ENCODE measurements at regions not wholly inside any gene's neighbourhood (a gene's known extent, or its start where the extent isn't known, plus 50 kb on each side); places are given as distances from the start of the nearest gene placed in this dataset.
A peak's percentile ranks its signal among the peaks of the same experiment; 100 is the strongest.

DNA sequence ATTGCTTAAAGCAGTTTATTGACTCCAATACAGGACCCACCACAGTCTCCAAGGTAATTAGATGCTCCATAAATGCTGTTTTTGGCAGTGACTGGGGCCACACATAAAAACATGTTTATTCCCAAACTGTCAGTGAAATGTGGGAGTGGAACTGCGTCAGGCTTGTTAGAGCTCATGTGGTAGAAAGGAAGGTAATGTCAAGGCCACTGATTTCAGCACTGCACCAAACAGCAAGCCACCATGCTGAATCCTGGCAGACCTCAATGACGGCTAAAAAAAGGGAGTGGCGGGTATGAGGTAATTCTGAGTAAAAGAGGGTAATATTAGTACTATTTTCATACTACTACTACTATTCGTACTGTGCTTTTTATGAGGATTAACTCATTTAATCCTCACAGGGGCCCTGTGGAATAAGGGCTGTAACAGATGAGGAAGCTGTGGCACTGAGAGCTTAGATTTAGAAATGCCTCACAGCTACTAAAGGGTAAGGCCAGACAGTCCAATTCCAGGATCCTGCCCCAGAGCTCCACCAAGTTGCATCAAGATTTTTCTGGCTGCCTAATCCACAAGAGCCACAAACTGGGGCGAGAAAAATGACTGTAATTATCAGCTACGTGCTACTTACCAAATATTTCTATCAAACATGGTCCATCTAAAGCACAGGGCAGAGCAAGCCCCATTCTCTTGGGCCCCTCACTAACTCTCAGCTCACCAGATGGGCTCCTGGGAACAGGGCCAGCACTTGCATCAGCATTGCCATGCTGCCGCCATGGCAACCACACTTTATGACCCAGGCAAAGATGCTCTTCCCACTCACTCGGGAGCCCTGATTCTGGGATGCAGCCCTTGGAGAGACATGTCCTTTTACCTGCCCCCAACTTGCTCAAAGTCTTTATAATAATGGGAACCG, 83.6 kb upstream of the SPATA12 start:
- Histone ChIP-seq H3K9ac (ENCODE audit: insufficient read depth, low read length, poor library complexity, severe bottlenecking) (no peak overlapping the region), H4K20me1 (ENCODE audit: insufficient read depth, low read length) (no peaks in the 10 kb centered on the region), H3K79me2 (ENCODE audit: insufficient read depth, low read length) (no peaks in the 10 kb centered on the region), H3K4me1 (ENCODE audit: control insufficient read depth in 1 of 2, insufficient read depth in 2 of 2, low read length in 2 of 2) (peaks cover 22% of the 10 kb centered on the region in 2 donors), H3K27me3 (ENCODE audit: control insufficient read depth in 2 of 2, insufficient read depth in 2 of 2, low read length in 2 of 2) (no peaks in the 10 kb centered on the region), H3K4me3 (replicated peaks in 1 of 3; ENCODE audit: low read depth in 2 of 3, low read length in 3 of 3) (no peak overlapping the region), H3K27ac (ENCODE audit: low read depth in 1 of 2, low read length in 2 of 2) (no peak overlapping the region), H2AFZ (ENCODE audit: insufficient read depth, low read depth, low read length, poor library complexity, severe bottlenecking) (no peak overlapping the region), H3K4me2 (replicated peaks; ENCODE audit: extremely low read depth, low read length, poor library complexity, severe bottlenecking) (no peak overlapping the region), H3K36me3 (replicated peaks in 1 of 2; ENCODE audit: control insufficient read depth in 1 of 2, insufficient read depth in 2 of 2, low read length in 2 of 2) (no peaks in the 10 kb centered on the region), H3K9me3 (replicated peaks in 1 of 2; ENCODE audit: control insufficient read depth in 1 of 2, insufficient read depth in 1 of 2, low read length in 2 of 2) (no peaks in the 10 kb centered on the region)
- Mint-ChIP-seq H3K36me3 (no peaks in the 10 kb centered on the region), H3K27me3 (ENCODE audit: low read depth in 3 of 3) (peaks cover 2 to 7% (median 4%) of the 10 kb centered on the region in 3 donors), H3K9me3 (peaks cover 0 to 2% (median 0%) of the 10 kb centered on the region in 7 donors), H3K4me3 (no peak overlapping the region), H3K4me1 (peaks cover 19% of the 10 kb centered on the region), H3K27ac (peak overlapping the region in 1 of 7 donors; percentile 3)
- TF ChIP-seq CTCF (IDR thresholded peaks at IDR 0.05), result no peak
- intact Hi-C loops (cut with micrococcal nuclease), result no loop called here
- no peak for DNase-seq
- WGBS (ENCODE audit: insufficient coverage), result 75% methylated on average over 4 of the region's 9 CpGs

DNA sequence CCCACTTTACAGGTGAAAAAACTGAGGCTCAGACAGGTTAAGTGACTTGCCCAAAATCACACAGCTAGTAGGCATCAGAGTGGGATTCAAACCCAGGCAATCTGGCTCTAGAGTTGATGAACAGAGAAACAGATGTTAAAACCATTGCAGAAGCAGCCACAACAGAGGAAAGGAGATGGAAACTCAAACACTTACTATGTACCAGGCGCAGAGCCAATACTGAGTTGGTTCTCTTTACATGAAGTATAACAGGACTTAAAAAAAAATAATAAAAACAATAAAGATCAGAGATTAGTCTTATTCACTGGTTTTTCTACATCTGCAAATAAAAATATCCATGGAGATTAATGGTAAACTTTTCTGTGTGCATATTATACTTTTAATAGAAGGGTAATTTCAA, 84.9 kb upstream of the SPATA12 start:
- H3K27me3 ChIP-seq (ENCODE audit: control insufficient read depth in 2 of 2, insufficient read depth in 2 of 2, low read length in 2 of 2), result no peaks in the 10 kb centered on the region
- no peak for DNase-seq
- no peaks in the 10 kb centered on the region for H3K9me3 ChIP-seq (replicated peaks in 1 of 2; ENCODE audit: control insufficient read depth in 1 of 2, insufficient read depth in 1 of 2, low read length in 2 of 2)
- H3K36me3 ChIP-seq (replicated peaks in 1 of 2; ENCODE audit: control insufficient read depth in 1 of 2, insufficient read depth in 2 of 2, low read length in 2 of 2), result no peaks in the 10 kb centered on the region
- WGBS (ENCODE audit: insufficient coverage), result no CpG with 5 or more reads among the region's 1 CpG
- Mint-ChIP-seq H3K9me3 (peaks cover 0 to 2% (median 0%) of the 10 kb centered on the region in 7 donors), H3K36me3 (no peaks in the 10 kb centered on the region), H3K27me3 (ENCODE audit: low read depth in 3 of 3) (peaks cover 2 to 8% (median 4%) of the 10 kb centered on the region in 3 donors), H3K4me3 (no peak overlapping the region), H3K4me1 (peaks cover 12% of the 10 kb centered on the region), H3K27ac (no peak overlapping the region)
- no peak for TF ChIP-seq CTCF (IDR thresholded peaks at IDR 0.05)
- no peak overlapping the region for H3K9ac ChIP-seq (ENCODE audit: insufficient read depth, low read length, poor library complexity, severe bottlenecking)
- peaks cover 14 to 15% of the 10 kb centered on the region in 2 donors for H3K4me1 ChIP-seq (ENCODE audit: control insufficient read depth in 1 of 2, insufficient read depth in 2 of 2, low read length in 2 of 2)
- intact Hi-C loops (cut with micrococcal nuclease), result no loop called here
- no peak overlapping the region for H2AFZ ChIP-seq (ENCODE audit: insufficient read depth, low read depth, low read length, poor library complexity, severe bottlenecking)
- H3K79me2 ChIP-seq (ENCODE audit: insufficient read depth, low read length), result no peaks in the 10 kb centered on the region
- H4K20me1 ChIP-seq (ENCODE audit: insufficient read depth, low read length), result no peaks in the 10 kb centered on the region
- no peak overlapping the region for H3K27ac ChIP-seq (ENCODE audit: low read depth in 1 of 2, low read length in 2 of 2)
- no peak overlapping the region for H3K4me2 ChIP-seq (replicated peaks; ENCODE audit: extremely low read depth, low read length, poor library complexity, severe bottlenecking)
- no peak overlapping the region for H3K4me3 ChIP-seq (replicated peaks in 1 of 3; ENCODE audit: low read depth in 2 of 3, low read length in 3 of 3)
